Ectodermal cell (in vitro differentiated cells): ENCODE measurements at regions not wholly inside any gene's neighbourhood (a gene's known extent, or its start where the extent isn't known, plus 50 kb on each side); places are given as distances from the start of the nearest gene placed in this dataset.

Source experiments
- H3K27ac ChIP-seq: 2 replicates; pipeline ENCODE4 v1.7.0; 2013; ENCODE audit warnings: mild to moderate bottlenecking, low read depth, low read length; ENCODE audit not compliant: insufficient read depth, poor library complexity, severe bottlenecking
- H3K27me3 ChIP-seq: 2 replicates; pipeline ENCODE4 v1.7.0; 2013; ENCODE audit warnings: mild to moderate bottlenecking, low read length; ENCODE audit not compliant: insufficient read depth, control insufficient read depth, poor library complexity, severe bottlenecking
- H3K36me3 ChIP-seq: one replicate; pipeline ENCODE4 v1.7.0; 2013; ENCODE audit warnings: low read length; ENCODE audit not compliant: control insufficient read depth, insufficient read depth
- H3K4me1 ChIP-seq: one replicate; pipeline ENCODE4 v1.7.0; 2013; ENCODE audit warnings: low read length; ENCODE audit not compliant: control insufficient read depth, insufficient read depth
- H3K4me3 ChIP-seq: 2 replicates; pipeline ENCODE4 v1.7.0; 2013; ENCODE audit warnings: low read depth, low read length, control low read depth; ENCODE audit not compliant: insufficient read depth
- H3K9me3 ChIP-seq: 2 replicates; pipeline ENCODE4 v1.7.0; 2013; ENCODE audit warnings: mild to moderate bottlenecking, low read length, moderate library complexity; ENCODE audit not compliant: control insufficient read depth
- WGBS, 2 experiments: methylation state at CpG; one replicate each; pipeline ENCODE4 v1.1.7; 2013; ENCODE audit warnings: missing lambda C conversion rate in 2 of 2; 5-methylcytosine and 5-hydroxymethylcytosine counted together

DNA sequence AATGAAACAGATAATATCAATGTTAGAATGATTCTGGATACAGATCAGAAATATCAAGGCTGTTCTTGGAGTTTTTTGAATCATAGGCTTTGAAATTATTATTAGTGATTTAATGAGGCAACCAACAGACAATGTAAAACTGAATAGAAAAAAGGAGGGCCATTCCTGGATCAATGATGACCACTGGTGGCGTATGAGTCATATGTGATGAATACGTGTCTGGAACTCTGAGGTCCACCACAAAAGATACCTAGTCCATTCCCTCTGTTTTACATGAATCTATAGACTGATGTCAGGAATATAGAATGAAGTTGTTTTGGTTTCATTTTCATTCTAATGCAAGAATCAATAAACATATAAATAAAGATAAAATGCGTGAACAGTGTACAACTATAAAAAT, 78.3 kb upstream of the RTL1 start:
- WGBS, 2 experiments = 75 to 96% methylated on average over 1 to 3 of the region's 3 CpGs

DNA sequence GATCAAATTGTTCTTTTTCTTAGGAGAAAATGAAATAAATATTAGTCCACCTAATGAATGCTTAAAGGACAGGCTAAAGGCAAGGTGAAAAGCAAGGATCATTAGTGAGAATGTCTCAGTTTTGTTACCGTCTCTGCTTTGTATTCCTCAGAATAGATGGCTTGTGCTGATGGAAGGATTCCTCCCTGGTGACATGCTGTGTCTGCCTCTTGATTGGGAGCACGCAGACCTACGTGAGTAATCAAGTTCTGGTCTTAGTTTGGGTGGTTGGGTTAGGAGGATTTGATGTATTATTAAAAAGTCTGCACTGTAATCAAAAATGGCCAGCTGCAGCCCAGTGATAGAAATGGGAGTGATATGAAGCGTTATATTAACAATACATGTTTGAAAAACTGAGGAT, 78.8 kb upstream of the RTL1 start:
- Histone ChIP-seq H3K4me3 (no peak overlapping the region), H3K27me3 (no peaks in the 10 kb centered on the region), H3K9me3 (no peaks in the 10 kb centered on the region), H3K36me3 (no peaks in the 10 kb centered on the region), H3K27ac (no peak overlapping the region), H3K4me1 (no peaks in the 10 kb centered on the region)
- WGBS, 2 experiments = 60 to 66% methylated on average over 3 to 4 of the region's 4 CpGs

More for the DNA sequence above, 78.3 kb upstream of the RTL1 start:
- H3K27ac ChIP-seq = no peak overlapping the region
- no peaks in the 10 kb centered on the region for H3K27me3 ChIP-seq
- H3K36me3 ChIP-seq = no peaks in the 10 kb centered on the region
- H3K4me1 ChIP-seq = no peaks in the 10 kb centered on the region
- H3K4me3 ChIP-seq = no peak overlapping the region
- no peaks in the 10 kb centered on the region for H3K9me3 ChIP-seq

DNA sequence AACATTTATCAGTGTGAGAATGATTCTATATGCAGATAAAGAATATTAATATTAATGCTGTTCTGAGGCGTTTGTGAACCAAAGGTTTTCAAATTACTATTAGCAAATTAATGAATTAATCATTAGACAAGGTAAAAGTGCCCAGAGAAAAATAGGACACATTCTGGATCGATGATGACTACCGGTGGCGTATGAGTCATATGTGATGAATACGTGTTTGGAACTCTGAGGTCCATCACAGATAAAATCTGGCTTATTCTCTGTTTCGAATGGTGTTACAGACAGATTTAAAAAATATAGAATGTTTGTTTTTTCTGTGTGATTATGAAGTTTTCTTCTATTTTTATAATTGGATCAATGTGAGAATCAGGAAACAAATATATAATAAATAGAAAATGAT, 79.2 kb upstream of the RTL1 start:
- no peak overlapping the region for H3K27ac ChIP-seq
- H3K9me3 ChIP-seq = no peaks in the 10 kb centered on the region
- 79 to 95% methylated on average over 5 to 6 of the region's 6 CpGs for WGBS, 2 experiments
- no peaks in the 10 kb centered on the region for H3K27me3 ChIP-seq
- no peaks in the 10 kb centered on the region for H3K4me1 ChIP-seq
- H3K36me3 ChIP-seq = no peaks in the 10 kb centered on the region
- no peak overlapping the region for H3K4me3 ChIP-seq

DNA sequence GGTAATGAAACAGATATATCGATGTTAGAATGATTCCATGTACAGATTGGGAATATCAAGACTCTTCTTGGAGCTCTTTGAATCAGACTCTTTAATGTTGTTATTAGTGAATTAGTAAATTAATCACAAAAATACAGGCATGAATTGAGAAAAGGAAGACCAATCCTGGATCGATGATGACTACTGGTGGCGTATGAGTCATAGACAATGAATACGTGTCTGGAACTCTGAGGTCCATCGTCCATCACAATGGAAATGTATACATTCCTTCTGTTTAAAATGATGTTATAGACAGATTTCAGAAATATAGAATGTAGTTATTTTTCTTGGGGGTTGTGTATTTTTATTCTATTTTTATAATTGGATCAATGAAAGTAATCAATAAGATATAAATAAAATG, 80.2 kb upstream of the RTL1 start:
- H3K27ac ChIP-seq = no peak overlapping the region
- no peaks in the 10 kb centered on the region for H3K9me3 ChIP-seq
- WGBS, 2 experiments = 92 to 100% methylated on average over 4 to 5 of the region's 5 CpGs
- no peaks in the 10 kb centered on the region for H3K36me3 ChIP-seq
- H3K4me3 ChIP-seq = no peak overlapping the region
- H3K4me1 ChIP-seq = no peaks in the 10 kb centered on the region
- H3K27me3 ChIP-seq = no peaks in the 10 kb centered on the region

DNA sequence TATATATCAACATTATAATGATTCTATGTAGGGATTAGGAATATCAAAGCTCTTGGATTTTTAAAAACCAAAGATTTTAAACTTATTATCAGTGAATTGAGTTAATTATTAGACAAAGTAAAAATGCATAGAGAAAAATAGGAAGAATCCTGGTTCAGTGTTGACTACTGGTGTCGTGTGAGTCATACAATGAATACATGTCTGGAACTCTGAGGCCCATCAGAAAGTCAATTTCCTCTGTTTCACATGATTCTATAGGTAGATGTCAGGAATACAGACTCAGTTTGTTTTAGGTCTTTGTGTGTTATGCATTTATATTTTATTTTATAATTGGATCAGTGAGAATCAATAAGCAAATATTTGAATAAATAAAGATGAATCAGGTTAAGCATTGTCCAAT, 84.5 kb upstream of the RTL1 start:
- Histone ChIP-seq H3K27me3 (no peaks in the 10 kb centered on the region), H3K9me3 (no peaks in the 10 kb centered on the region), H3K36me3 (no peaks in the 10 kb centered on the region), H3K4me3 (no peak overlapping the region), H3K4me1 (no peaks in the 10 kb centered on the region), H3K27ac (no peak overlapping the region)
- WGBS, 2 experiments = 89 to 93% methylated on average over 1 of the region's 1 CpG

DNA sequence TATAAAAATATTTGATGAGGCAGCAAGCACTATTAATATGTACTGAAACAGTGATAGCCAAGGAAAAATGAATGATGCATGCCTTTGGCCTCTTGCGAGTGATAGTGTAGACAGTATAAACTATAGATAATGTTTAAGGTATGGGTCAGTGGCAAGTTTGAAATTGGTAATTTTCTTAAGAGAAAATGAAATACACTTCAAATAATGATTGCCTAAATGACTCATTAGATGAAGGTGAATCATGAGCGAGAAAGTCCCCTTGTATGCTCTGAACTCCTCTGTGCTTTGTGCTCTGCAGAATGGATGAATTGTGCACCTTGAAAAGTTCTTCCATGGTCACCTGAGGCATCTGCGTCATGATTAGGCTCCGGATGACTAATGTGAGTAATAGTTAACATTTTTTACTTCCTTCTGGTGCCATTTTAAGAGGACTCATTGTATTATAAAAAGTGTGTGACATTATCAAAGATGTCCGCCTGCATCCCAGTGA, 84.9 kb upstream of the RTL1 start:
- H3K27me3 ChIP-seq = no peaks in the 10 kb centered on the region
- no peaks in the 10 kb centered on the region for H3K9me3 ChIP-seq
- no peak overlapping the region for H3K4me3 ChIP-seq
- no peaks in the 10 kb centered on the region for H3K4me1 ChIP-seq
- no peaks in the 10 kb centered on the region for H3K36me3 ChIP-seq
- no peak overlapping the region for H3K27ac ChIP-seq
- 79 to 85% methylated on average over 4 to 5 of the region's 5 CpGs for WGBS, 2 experiments

DNA sequence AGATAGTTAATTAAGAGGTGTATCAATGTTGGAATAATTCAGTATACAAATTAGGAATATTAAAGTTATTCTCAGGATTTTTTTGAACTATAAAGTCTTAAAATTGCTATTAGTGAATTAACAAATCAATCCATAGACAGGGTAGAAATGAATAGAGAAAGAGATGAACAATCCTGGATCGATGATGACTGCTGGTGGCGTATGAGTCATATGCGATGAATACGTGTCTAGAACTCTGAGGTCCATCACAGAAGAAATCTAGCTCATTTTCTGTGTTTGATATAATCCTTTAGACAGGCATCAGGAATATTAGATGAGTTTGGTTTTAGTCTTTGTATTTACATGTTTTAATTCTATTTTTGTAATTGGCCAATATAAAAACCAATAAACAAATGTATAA, 85.4 kb upstream of the RTL1 start:
- 94 to 98% methylated on average over 4 of the region's 4 CpGs for WGBS, 2 experiments

DNA sequence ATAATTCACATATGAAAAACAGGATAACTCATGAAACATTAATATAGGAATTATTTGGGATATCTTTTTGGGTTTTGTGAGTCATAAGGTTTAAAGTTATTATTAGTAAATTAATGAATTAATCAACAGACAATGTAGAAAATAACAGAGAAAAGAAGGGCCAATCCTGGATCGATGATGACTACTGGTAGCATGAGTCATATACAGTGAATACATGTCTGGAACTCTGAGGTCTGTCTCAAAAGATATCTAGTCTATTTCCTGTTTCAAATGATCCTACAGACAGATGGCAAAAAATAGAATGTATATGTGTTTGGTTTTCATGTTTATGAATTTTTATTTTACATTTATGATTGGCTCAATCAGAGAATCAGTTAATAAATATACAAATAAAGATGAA, 86.4 kb upstream of the RTL1 start:
- Histone ChIP-seq H3K27ac (no peak overlapping the region), H3K9me3 (no peaks in the 10 kb centered on the region), H3K36me3 (no peaks in the 10 kb centered on the region), H3K4me1 (no peaks in the 10 kb centered on the region), H3K27me3 (no peaks in the 10 kb centered on the region), H3K4me3 (no peak overlapping the region)
- WGBS, 2 experiments = 94 to 100% methylated on average over 1 of the region's 1 CpG

More for the DNA sequence above, 85.4 kb upstream of the RTL1 start:
- Histone ChIP-seq H3K9me3 (no peaks in the 10 kb centered on the region), H3K36me3 (no peaks in the 10 kb centered on the region), H3K27me3 (no peaks in the 10 kb centered on the region), H3K4me1 (no peaks in the 10 kb centered on the region), H3K27ac (no peak overlapping the region), H3K4me3 (no peak overlapping the region)

DNA sequence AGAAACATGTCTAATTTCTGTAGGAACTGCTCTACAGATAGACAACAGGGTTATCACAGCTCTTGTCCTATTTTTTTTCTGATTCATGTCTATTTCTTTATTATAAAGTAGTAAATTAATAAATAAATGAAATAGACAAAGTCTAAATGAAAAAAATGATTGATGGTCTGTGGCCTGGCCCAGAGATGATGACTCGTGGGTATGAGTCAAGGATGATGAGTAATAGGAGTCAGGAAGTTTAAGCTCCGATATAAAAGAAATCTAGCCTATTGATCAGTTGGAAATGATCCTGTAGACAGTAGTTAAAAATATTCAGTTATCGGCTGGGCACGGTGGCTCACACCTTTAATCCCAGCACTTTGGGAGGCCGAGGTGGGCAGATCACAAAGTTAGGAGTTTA, 90.6 kb upstream of the RTL1 start:
- no peaks in the 10 kb centered on the region for H3K27me3 ChIP-seq
- H3K9me3 ChIP-seq = no peaks in the 10 kb centered on the region
- 89 to 91% methylated on average over 5 of the region's 5 CpGs for whole genome bisulfite sequencing, 2 experiments
- H3K36me3 ChIP-seq = no peaks in the 10 kb centered on the region
- H3K4me1 ChIP-seq = no peaks in the 10 kb centered on the region
- no peak overlapping the region for H3K4me3 ChIP-seq
- H3K27ac ChIP-seq = no peak overlapping the region

DNA sequence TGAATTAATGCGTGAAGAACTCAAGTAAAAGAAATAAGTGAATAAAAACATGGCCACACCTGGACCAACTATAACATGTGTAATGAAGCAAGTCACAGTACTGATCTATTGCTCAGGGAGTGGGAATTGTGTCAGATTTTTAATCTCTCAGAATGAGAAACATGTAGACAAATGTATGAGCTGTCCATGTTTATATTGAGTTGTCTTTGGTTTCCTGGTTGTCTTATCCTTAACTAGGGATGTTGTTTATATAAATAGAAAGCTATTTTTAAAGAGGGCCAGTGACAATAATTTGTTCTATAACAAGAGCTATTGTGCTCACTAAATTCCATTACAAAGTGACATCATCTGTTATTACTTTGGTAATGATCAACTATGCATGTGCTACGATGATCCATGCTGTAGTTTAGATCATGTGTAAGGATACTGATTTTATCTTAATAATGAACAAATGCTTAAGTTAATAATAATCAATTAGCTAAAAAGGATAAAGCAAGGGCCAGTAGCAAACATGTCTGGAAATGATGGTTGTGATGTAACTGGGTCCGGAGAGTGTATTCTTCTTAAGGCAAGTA, 91.3 kb upstream of the RTL1 start:
- Histone ChIP-seq H3K27me3 (no peaks in the 10 kb centered on the region), H3K4me1 (no peaks in the 10 kb centered on the region), H3K4me3 (no peak overlapping the region), H3K9me3 (no peaks in the 10 kb centered on the region), H3K27ac (no peak overlapping the region), H3K36me3 (no peaks in the 10 kb centered on the region)
- WGBS, 2 experiments = 92 to 93% methylated on average over 3 of the region's 3 CpGs
